ENCODE measurements at regions not wholly inside any gene's neighbourhood (a gene's known extent, or its start where the extent isn't known, plus 50 kb on each side); places are given as distances from the start of the nearest gene placed in this dataset.

- Histone ChIP-seq H3K27me3 (ENCODE audit: control insufficient read depth, insufficient read depth, low read length) (no peaks in the 10 kb centered on the region), H3K4me3 (ENCODE audit: low read depth, low read length) (no peak overlapping the region), H3K9me3 (ENCODE audit: control insufficient read depth, insufficient read depth, low read length) (no peaks in the 10 kb centered on the region), H3K27ac (ENCODE audit: low read depth, low read length) (no peak overlapping the region)
- CTCF ChIA-PET, result no interaction called here
- POLR2A ChIA-PET, result no interaction called here
- DNase-seq (ENCODE audit: low read depth, low spot score), result no peak
- TF ChIP-seq, protein P1, sequence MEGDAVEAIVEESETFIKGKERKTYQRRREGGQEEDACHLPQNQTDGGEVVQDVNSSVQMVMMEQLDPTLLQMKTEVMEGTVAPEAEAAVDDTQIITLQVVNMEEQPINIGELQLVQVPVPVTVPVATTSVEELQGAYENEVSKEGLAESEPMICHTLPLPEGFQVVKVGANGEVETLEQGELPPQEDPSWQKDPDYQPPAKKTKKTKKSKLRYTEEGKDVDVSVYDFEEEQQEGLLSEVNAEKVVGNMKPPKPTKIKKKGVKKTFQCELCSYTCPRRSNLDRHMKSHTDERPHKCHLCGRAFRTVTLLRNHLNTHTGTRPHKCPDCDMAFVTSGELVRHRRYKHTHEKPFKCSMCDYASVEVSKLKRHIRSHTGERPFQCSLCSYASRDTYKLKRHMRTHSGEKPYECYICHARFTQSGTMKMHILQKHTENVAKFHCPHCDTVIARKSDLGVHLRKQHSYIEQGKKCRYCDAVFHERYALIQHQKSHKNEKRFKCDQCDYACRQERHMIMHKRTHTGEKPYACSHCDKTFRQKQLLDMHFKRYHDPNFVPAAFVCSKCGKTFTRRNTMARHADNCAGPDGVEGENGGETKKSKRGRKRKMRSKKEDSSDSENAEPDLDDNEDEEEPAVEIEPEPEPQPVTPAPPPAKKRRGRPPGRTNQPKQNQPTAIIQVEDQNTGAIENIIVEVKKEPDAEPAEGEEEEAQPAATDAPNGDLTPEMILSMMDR (IDR thresholded peaks at IDR 0.05; ENCODE audit: low read depth, low read length), result no peak
Observed at GRCh38 chr13:63704521-63704920, 2288.9 kb upstream of the PCDH20 start.

DNA sequence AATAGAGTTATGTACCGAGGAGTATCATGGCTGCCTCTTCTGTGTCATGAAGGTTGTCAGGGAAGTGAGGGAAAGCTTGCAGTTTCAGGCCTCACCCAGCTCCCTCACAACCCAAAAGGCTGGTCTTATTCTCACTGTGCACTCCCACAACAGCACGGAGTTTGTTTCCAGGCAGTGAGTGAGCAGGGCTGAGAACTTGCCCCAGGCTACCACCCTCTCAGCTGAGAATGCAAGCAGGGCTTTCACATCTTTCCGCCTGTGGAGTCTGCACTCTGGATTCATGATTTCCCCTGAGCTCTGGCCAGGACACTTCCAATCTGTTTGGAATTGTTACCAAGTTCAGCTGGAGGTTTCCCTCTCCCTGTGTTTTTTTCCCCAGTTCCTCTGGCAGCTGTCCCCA lies 2284.7 kb upstream of the PCDH20 start:
- H3K27ac ChIP-seq (ENCODE audit: low read depth, low read length), result no peak overlapping the region
- TF ChIP-seq, protein P1 (IDR thresholded peaks at IDR 0.05; ENCODE audit: low read depth, low read length), result no peak
- ChIA-PET CTCF (no interaction called here), POLR2A (no interaction called here)
- H3K9me3 ChIP-seq (ENCODE audit: control insufficient read depth, insufficient read depth, low read length), result no peaks in the 10 kb centered on the region
- no peak overlapping the region for H3K4me3 ChIP-seq (ENCODE audit: low read depth, low read length)
- DNase-seq (ENCODE audit: low read depth, low spot score), result no peak
- no peaks in the 10 kb centered on the region for H3K27me3 ChIP-seq (ENCODE audit: control insufficient read depth, insufficient read depth, low read length)

- CTCF ChIA-PET, result no interaction called here
- POLR2A ChIA-PET, result no interaction called here
- TF ChIP-seq, protein P1 (IDR thresholded peaks at IDR 0.05; ENCODE audit: low read depth, low read length), result no peak
Observed at GRCh38 chr13:63699948-63700347, 2284.3 kb upstream of the PCDH20 start.

DNA sequence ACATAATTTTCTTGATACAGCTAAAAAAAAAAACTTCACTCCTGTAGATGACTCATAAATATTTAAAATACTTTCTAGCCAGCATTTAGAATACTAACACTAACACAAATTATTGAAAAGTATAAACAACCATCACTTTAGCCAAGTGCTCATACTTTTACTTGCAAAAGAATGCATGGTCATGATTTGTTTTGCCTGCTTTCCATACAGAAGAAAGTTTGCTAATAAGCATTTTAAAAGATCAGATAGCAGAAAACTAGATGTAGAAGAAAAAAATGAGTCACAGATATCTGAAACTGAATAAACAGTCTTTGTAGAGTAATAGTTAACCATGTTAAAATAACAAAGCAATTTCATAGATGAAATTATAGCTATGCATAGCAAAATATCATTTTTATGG lies 2280.4 kb upstream of the PCDH20 start:
- H3K4me3 ChIP-seq (ENCODE audit: low read depth, low read length), result no peak overlapping the region
- ChIA-PET CTCF (interaction anchor here (0.5 kb wide), 1 partner anchor 290 kb away, joined by 3 read pairs; no protein-coding TSS in a partner anchor), POLR2A (no interaction called here)
- TF ChIP-seq, protein P1 (IDR thresholded peaks at IDR 0.05; ENCODE audit: low read depth, low read length), result no peak
- peaks cover 5% of the 10 kb centered on the region for H3K9me3 ChIP-seq (ENCODE audit: control insufficient read depth, insufficient read depth, low read length)
- no peak overlapping the region for H3K27ac ChIP-seq (ENCODE audit: low read depth, low read length)
- DNase-seq (ENCODE audit: low read depth, low spot score), result peak; percentile 59
- H3K27me3 ChIP-seq (ENCODE audit: control insufficient read depth, insufficient read depth, low read length), result no peaks in the 10 kb centered on the region

More at GRCh38 chr13:63699948-63700347, 2284.3 kb upstream of the PCDH20 start:
- Histone ChIP-seq H3K4me3 (ENCODE audit: low read depth, low read length) (no peak overlapping the region), H3K27me3 (ENCODE audit: control insufficient read depth, insufficient read depth, low read length) (no peaks in the 10 kb centered on the region), H3K27ac (ENCODE audit: low read depth, low read length) (no peak overlapping the region), H3K9me3 (ENCODE audit: control insufficient read depth, insufficient read depth, low read length) (no peaks in the 10 kb centered on the region)
- no peak for DNase-seq (ENCODE audit: low read depth, low spot score)

DNA sequence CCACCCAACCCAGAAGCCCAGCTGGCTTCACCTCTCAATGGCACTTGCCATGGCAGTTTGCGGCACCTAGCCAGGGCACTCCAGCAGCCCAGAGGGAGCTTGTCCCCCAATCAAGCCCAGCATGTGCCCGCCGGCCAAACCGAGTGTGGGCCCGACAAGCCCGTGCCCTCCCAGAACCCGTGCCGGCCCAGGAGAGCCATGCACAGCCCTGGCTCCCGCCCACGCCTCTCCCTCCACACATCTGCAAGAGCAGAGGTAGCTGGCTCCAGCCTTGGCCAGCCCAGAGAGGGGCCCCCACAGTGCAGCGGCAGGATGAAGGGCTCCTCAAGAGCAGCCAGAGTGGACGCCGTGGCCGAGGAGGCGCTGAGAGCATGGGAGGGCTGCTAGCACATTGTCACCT lies 2278.0 kb upstream of the PCDH20 start:
- no peaks in the 10 kb centered on the region for H3K27me3 ChIP-seq (ENCODE audit: control insufficient read depth, insufficient read depth, low read length)
- ChIA-PET CTCF (no interaction called here), POLR2A (no interaction called here)
- peaks cover 5% of the 10 kb centered on the region for H3K9me3 ChIP-seq (ENCODE audit: control insufficient read depth, insufficient read depth, low read length)
- DNase-seq (ENCODE audit: low read depth, low spot score), result no peak
- no peak overlapping the region for H3K27ac ChIP-seq (ENCODE audit: low read depth, low read length)
- TF ChIP-seq, protein P1 (IDR thresholded peaks at IDR 0.05; ENCODE audit: low read depth, low read length), result no peak
- H3K4me3 ChIP-seq (ENCODE audit: low read depth, low read length), result no peak overlapping the region

All from AG04450 (cell line).